ENCODE measurements at regions not wholly inside any gene's neighbourhood (a gene's known extent, or its start where the extent isn't known, plus 50 kb on each side); places are given as distances from the start of the nearest gene placed in this dataset.

GRCh38 chr15:92224843-92225242 lies 168.8 kb upstream of the ST8SIA2 start:
- no peaks in the 10 kb centered on the region for H3K9me3 Mint-ChIP-seq
- H3K27ac Mint-ChIP-seq = no peak overlapping the region
- peaks cover 8% of the 10 kb centered on the region for H3K27me3 Mint-ChIP-seq
- no peaks in the 10 kb centered on the region for H3K36me3 Mint-ChIP-seq
- no peaks in the 10 kb centered on the region for H3K4me1 Mint-ChIP-seq
- H3K4me3 Mint-ChIP-seq = no peak overlapping the region

GRCh38 chr15:92226020-92226612 lies 167.6 kb upstream of the ST8SIA2 start:
- Mint-ChIP-seq H3K27ac (no peak overlapping the region), H3K36me3 (no peaks in the 10 kb centered on the region), H3K4me3 (no peak overlapping the region), H3K4me1 (no peaks in the 10 kb centered on the region), H3K9me3 (no peaks in the 10 kb centered on the region), H3K27me3 (peaks cover 12% of the 10 kb centered on the region)

GRCh38 chr15:92228830-92229229 lies 164.9 kb upstream of the ST8SIA2 start:
- H3K4me3 Mint-ChIP-seq = no peak overlapping the region
- no peaks in the 10 kb centered on the region for H3K4me1 Mint-ChIP-seq
- H3K27ac Mint-ChIP-seq = no peak overlapping the region
- no peaks in the 10 kb centered on the region for H3K36me3 Mint-ChIP-seq
- peaks cover 1% of the 10 kb centered on the region for H3K9me3 Mint-ChIP-seq
- H3K27me3 Mint-ChIP-seq = peaks cover 21% of the 10 kb centered on the region

GRCh38 chr15:92231461-92231860 lies 162.2 kb upstream of the ST8SIA2 start:
- peaks cover 17% of the 10 kb centered on the region for H3K9me3 Mint-ChIP-seq
- peaks cover 8% of the 10 kb centered on the region for H3K36me3 Mint-ChIP-seq
- H3K27me3 Mint-ChIP-seq = peaks cover 30% of the 10 kb centered on the region
- no peaks in the 10 kb centered on the region for H3K4me1 Mint-ChIP-seq
- no peak overlapping the region for H3K4me3 Mint-ChIP-seq
- H3K27ac Mint-ChIP-seq = no peak overlapping the region

- Mint-ChIP-seq H3K27me3 (peaks cover 30% of the 10 kb centered on the region), H3K4me3 (no peak overlapping the region)
Measured at GRCh38 chr15:92232317-92232716, 161.4 kb upstream of the ST8SIA2 start.

GRCh38 chr15:92232876-92233275 lies 160.8 kb upstream of the ST8SIA2 start:
- no peak overlapping the region for H3K4me3 Mint-ChIP-seq
- H3K27me3 Mint-ChIP-seq = peaks cover 30% of the 10 kb centered on the region
- no peaks in the 10 kb centered on the region for H3K4me1 Mint-ChIP-seq

More at GRCh38 chr15:92232317-92232716, 161.4 kb upstream of the ST8SIA2 start:
- H3K27ac Mint-ChIP-seq = no peak overlapping the region
- peaks cover 8% of the 10 kb centered on the region for H3K36me3 Mint-ChIP-seq
- no peaks in the 10 kb centered on the region for H3K4me1 Mint-ChIP-seq
- H3K9me3 Mint-ChIP-seq = peaks cover 17% of the 10 kb centered on the region

GRCh38 chr15:92243227-92243626 lies 150.5 kb upstream of the ST8SIA2 start:
- Mint-ChIP-seq H3K27ac (no peak overlapping the region), H3K27me3 (peaks cover 12% of the 10 kb centered on the region), H3K9me3 (peaks cover 20% of the 10 kb centered on the region), H3K36me3 (peaks cover 2% of the 10 kb centered on the region), H3K4me3 (no peak overlapping the region), H3K4me1 (no peaks in the 10 kb centered on the region)

More at GRCh38 chr15:92232876-92233275, 160.8 kb upstream of the ST8SIA2 start:
- Mint-ChIP-seq H3K9me3 (peaks cover 17% of the 10 kb centered on the region), H3K36me3 (peaks cover 8% of the 10 kb centered on the region), H3K27ac (no peak overlapping the region)

GRCh38 chr15:92244703-92245102 lies 149.0 kb upstream of the ST8SIA2 start:
- no peaks in the 10 kb centered on the region for H3K36me3 Mint-ChIP-seq
- peaks cover 10% of the 10 kb centered on the region for H3K27me3 Mint-ChIP-seq
- H3K4me3 Mint-ChIP-seq = no peak overlapping the region
- H3K27ac Mint-ChIP-seq = no peak overlapping the region
- no peaks in the 10 kb centered on the region for H3K4me1 Mint-ChIP-seq
- H3K9me3 Mint-ChIP-seq = peaks cover 7% of the 10 kb centered on the region

GRCh38 chr15:92247649-92248242 lies 145.9 kb upstream of the ST8SIA2 start:
- no peak overlapping the region for H3K4me3 Mint-ChIP-seq
- no peaks in the 10 kb centered on the region for H3K9me3 Mint-ChIP-seq
- no peaks in the 10 kb centered on the region for H3K36me3 Mint-ChIP-seq
- H3K4me1 Mint-ChIP-seq = no peaks in the 10 kb centered on the region
- H3K27ac Mint-ChIP-seq = no peak overlapping the region
- H3K27me3 Mint-ChIP-seq = peaks cover 7% of the 10 kb centered on the region

- Mint-ChIP-seq H3K27ac (no peak overlapping the region), H3K4me3 (no peak overlapping the region), H3K4me1 (no peaks in the 10 kb centered on the region), H3K27me3 (peaks cover 14% of the 10 kb centered on the region), H3K36me3 (no peaks in the 10 kb centered on the region), H3K9me3 (no peaks in the 10 kb centered on the region)
Measured at GRCh38 chr15:92266796-92267685, 126.6 kb upstream of the ST8SIA2 start.

- no peaks in the 10 kb centered on the region for H3K4me1 Mint-ChIP-seq
- peaks cover 18% of the 10 kb centered on the region for H3K27me3 Mint-ChIP-seq
- H3K4me3 Mint-ChIP-seq = no peak overlapping the region
- H3K9me3 Mint-ChIP-seq = no peaks in the 10 kb centered on the region
- H3K36me3 Mint-ChIP-seq = no peaks in the 10 kb centered on the region
- no peak overlapping the region for H3K27ac Mint-ChIP-seq
Measured at GRCh38 chr15:92268900-92269299, 124.8 kb upstream of the ST8SIA2 start.

GRCh38 chr15:92271179-92271578 lies 122.5 kb upstream of the ST8SIA2 start:
- H3K9me3 Mint-ChIP-seq = no peaks in the 10 kb centered on the region
- peaks cover 11% of the 10 kb centered on the region for H3K27me3 Mint-ChIP-seq
- H3K4me1 Mint-ChIP-seq = no peaks in the 10 kb centered on the region
- H3K36me3 Mint-ChIP-seq = no peaks in the 10 kb centered on the region
- H3K27ac Mint-ChIP-seq = no peak overlapping the region
- H3K4me3 Mint-ChIP-seq = no peak overlapping the region

- Mint-ChIP-seq H3K9me3 (no peaks in the 10 kb centered on the region), H3K27ac (no peak overlapping the region), H3K4me1 (no peaks in the 10 kb centered on the region), H3K27me3 (peaks cover 11% of the 10 kb centered on the region), H3K36me3 (no peaks in the 10 kb centered on the region), H3K4me3 (no peak overlapping the region)
Measured at GRCh38 chr15:92272106-92272505, 121.6 kb upstream of the ST8SIA2 start.

- Mint-ChIP-seq H3K4me3 (no peak overlapping the region), H3K9me3 (no peaks in the 10 kb centered on the region), H3K4me1 (no peaks in the 10 kb centered on the region), H3K27ac (no peak overlapping the region), H3K27me3 (peaks cover 11% of the 10 kb centered on the region), H3K36me3 (no peaks in the 10 kb centered on the region)
Measured at GRCh38 chr15:92273286-92273685, 120.4 kb upstream of the ST8SIA2 start.

GRCh38 chr15:92273723-92274122 lies 120.0 kb upstream of the ST8SIA2 start:
- no peaks in the 10 kb centered on the region for H3K9me3 Mint-ChIP-seq
- no peak overlapping the region for H3K4me3 Mint-ChIP-seq
- H3K36me3 Mint-ChIP-seq = no peaks in the 10 kb centered on the region
- H3K4me1 Mint-ChIP-seq = no peaks in the 10 kb centered on the region
- H3K27me3 Mint-ChIP-seq = peaks cover 11% of the 10 kb centered on the region
- no peak overlapping the region for H3K27ac Mint-ChIP-seq

GRCh38 chr15:92277776-92278175 lies 115.9 kb upstream of the ST8SIA2 start:
- H3K27ac Mint-ChIP-seq = peak overlapping the region; percentile 41

More at GRCh38 chr15:92277776-92278175, 115.9 kb upstream of the ST8SIA2 start:
- no peaks in the 10 kb centered on the region for H3K9me3 Mint-ChIP-seq
- no peak overlapping the region for H3K4me3 Mint-ChIP-seq
- H3K27me3 Mint-ChIP-seq = peaks cover 10% of the 10 kb centered on the region
- no peaks in the 10 kb centered on the region for H3K4me1 Mint-ChIP-seq
- no peaks in the 10 kb centered on the region for H3K36me3 Mint-ChIP-seq

Data from activated naive CD4-positive, alpha-beta T cell treated with anti-CD3 and anti-CD28 coated beads, Interleukin-2, amount 50 U/mL, for 24 hours (primary cell).